Limb (tissue), 2 donors: ENCODE measurements at regions not wholly inside any gene's neighbourhood (a gene's known extent, or its start where the extent isn't known, plus 50 kb on each side); places are given as distances from the start of the nearest gene placed in this dataset.
A peak's percentile ranks its signal among the peaks of the same experiment; 100 is the strongest.
"Not testable (repeated sequence)": the region's sequence is repeated elsewhere in the genome, so short reads cannot be mapped to it uniquely, and the experiment has no call there.

Experiments used
- DNase-seq, 2 donors: peaks; one replicate each; pipeline ENCODE4 v3.0.0-alpha.2; 2016; ENCODE audit errors: extremely low spot score in 2 of 2

DNA sequence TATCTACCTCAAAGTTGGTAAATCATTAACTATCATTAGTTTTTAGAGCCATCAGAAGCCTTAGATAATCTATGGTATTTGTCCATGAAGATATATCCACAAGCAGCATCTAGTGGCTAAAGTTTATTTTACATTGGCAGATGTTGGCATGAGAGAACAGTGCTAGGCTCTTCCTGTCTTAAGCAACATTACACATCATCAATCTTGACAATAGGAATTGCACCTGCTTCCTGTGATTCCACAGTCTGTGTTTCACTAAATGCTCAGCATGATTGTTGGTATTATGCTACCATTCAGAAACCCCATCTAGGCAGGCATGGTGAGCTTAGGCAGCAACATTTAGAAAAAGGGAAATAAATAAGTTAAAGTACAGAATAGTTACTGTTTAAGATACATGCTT, 246.6 kb downstream of the SLCO4C1 start:
- no peak for DNase-seq

DNA sequence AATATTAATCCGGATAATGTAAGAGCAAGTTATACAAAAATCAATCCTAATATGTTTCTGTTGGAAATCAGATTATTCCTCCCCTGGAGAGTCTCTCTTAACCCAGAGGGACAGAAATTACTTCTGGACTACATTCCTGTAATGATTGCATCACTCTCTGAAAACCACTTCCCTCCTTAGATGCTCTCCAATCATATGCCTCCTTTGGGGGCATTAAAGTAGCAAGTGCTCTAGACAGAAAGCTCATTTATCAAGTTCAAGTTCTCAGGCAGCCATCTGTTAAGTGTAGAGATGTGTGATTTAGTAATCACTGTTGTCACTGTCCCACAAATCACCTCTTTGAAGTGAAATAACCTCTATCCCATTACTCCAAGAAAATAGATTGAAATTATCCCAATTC, 247.1 kb downstream of the SLCO4C1 start:
- no peak for DNase-seq

DNA sequence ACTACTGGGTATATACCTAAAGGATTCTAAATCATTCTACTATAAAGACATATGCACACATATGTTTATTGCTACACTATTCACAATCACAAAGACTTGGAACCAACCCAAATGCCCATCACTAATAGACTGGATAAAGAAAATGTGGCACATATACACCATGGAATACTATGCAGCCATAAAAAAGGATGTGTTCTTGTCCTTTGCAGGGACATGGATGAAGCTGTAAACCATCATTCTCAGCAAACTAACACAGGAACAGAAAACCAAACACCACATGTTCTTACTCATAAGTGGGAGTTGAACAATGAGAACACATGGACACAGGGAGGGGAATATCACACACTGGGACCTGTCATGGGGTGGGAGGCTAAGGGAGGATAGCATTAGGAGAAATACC, 249.0 kb downstream of the SLCO4C1 start:
- DNase-seq = not testable (repeated sequence)

DNA sequence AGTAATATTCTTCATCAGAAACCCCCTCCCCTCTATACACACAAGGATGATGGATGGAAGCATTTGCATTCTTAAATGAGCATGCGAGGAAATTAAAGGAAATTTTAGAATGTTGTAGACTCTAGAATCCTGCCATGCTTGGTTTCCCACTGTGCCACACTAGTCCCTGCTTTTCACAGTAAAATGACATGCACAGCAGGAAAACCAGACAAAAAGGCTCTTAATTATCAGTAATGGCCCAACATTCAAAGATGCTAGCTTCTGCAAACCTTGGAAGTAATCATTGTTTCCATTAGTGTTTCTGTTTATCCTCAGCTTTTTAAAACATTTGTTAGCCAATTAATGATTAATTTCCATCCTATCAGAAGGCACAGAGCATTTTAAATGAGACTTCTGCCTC, 255.8 kb downstream of the SLCO4C1 start:
- DNase-seq = no peak

DNA sequence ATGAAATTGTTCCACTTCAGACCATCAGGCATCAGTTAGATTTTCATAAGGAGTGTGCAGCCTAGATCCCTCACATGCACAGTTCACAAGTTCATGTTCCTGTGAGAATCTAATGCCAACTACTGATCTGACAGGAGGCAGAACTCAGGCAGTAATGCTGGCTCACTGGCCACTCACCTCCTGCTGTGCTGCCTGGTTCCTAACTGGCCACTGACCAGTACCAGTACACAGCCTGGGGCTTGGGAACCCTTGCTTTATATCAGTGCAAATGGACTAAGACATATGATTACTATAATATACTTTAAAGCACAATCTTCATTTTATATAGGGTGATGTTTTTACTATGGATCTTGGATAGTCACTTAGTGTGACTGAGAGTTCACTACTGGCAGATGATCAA, 259.2 kb downstream of the SLCO4C1 start:
- no peak for DNase-seq

DNA sequence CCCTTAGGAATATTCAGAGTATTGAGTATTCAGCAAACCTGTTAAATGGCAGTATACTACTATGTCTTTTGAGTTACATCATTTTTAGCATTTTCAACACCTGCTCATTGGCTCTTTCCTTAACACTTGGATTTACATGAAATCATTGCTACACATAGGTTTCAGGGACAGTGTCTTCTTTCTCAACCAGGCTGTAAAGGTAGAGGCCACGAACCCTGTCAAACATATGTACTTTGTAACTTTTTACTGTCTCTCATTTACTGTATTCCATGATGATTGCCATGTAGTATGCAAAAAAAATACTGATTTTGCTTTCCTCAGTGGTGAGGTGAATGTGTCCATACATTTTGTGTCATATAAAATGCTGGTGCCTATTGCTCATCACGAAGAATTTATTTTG, 264.4 kb downstream of the SLCO4C1 start:
- DNase-seq = no peak

DNA sequence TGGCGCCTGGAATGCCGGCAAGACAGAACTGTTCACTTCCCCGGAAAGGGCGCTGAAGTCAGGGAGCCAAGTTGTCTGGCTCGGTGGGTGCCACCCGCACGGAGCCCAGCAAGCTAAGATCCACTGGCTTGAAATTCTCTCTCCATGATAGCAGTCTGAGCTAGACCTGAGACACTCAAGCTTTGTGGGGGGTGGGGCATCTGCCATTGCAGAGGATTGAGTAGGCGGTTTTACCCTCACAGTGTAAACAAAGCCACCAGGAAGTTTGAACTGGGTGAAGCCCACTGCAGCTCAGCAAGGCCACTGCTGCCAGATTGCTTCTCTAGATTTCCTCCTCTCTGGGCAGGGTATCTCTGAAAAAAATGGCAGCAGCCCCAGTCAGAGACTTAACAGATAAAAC, 277.4 kb downstream of the SLCO4C1 start:
- DNase-seq = no peak

DNA sequence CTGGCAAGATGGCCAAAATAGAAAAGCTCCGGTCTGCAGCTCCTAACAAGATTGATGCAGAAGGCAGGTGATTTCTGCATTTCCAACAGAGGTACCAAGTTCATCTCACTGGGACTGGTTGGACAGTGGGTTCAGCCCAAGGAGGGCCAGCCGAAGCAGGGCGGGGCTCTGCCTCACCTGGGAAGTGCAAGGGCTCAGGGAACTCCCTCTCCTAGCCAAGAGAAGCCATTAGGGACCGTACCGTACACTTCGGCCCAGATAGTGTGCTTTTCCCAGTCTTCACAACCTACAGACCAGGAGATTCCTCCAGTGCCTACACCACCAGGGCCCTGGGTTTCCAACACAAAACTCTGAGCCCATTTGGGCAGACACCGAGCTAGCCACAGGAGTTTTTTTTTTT, 277.8 kb downstream of the SLCO4C1 start:
- no peak for DNase-seq

DNA sequence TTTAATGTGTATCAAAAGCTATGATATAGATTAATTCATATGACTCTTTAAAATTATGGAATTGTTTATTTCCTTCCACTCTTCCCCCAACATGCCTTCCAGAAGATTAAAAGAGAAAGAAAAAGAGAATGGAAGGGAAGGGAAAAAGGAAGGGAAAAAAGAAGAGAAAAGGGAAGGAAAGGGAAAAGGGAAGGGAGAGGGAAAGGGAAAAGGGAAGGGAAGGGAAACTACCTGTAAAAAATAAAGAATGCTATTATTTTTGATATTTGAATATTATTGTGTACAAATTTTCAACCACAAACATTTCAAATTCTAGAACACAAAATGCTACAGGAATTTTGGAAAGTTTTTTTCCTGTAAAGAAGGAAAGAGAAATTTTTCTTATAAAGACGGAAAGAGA, 281.7 kb downstream of the SLCO4C1 start:
- no peak for DNase-seq

DNA sequence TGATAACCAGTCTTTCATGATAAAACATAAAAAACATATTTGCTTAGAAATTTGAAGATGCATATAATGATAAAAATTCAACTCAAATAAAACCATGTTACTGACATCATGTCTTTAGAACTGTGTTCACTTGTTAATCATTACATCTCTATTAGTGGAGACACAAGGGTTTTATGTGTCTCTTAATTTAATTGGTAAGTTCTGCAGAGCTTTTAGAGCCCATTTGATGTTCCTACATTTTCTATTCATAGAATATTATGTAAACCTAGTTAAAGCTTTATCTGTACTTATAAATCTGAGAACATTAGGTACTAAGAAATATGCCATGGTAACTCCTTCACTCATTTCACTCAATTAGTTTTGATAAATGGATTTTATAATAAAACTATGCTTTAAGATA, 285.4 kb downstream of the SLCO4C1 start:
- no peak for DNase-seq

DNA sequence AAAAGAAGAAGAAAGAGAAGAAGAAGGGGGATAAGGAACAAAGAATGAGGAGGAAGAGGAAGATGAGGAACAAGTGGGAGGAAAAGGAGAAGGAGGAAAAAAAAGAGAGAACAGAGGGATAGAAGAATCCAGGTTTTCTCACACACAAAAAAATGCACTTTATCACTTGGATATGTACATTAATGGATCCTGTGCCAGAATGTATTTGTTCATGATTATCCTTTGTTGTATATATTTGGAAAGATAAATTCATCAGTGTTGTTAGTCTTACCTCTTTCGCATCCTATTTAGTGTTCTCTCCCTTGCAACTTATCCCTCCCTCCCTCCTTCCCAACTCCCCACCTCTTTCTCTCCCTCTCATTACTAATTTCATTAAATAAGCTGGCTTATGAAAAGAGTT, 298.8 kb downstream of the SLCO4C1 start:
- DNase-seq = no peak

DNA sequence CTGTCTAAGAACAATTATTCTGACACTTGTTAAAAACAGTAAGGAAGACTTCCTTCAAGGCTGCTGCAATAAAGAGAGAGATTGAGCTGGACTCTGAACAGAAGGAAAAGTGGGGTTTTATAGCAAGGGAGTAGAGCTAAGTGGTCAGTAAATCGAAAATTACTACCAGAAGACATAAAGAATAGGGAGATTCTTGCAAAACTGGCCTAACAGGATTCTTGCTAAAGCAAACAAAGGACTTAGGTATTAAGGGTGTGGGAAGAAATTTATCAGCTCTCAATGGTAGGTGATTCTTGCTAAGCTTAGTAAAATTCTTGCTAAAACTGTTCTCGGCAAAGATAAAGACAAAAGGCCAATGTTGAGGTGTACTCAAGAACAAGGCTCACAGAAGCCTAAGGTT, 300.5 kb downstream of the SLCO4C1 start:
- DNase-seq = no peak

DNA sequence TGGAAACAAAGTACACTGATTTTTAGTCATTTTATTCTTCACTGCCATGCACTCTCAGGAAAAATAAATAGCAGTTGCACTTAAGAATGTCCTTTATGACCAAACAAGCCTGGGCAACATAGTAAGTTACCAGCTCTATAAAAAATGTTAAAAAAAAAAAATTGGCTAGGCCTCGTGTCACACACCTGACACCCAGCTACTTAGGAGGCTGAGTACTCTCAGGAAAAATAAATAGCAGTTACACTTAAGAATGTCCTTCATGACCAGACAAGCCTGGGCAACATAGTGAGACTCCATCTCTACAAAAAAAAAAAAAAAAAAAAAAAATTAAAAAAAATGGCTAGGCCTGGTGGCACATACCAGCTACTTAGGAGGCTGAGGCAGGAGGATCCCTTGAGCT, 304.6 kb downstream of the SLCO4C1 start:
- no peak for DNase-seq

DNA sequence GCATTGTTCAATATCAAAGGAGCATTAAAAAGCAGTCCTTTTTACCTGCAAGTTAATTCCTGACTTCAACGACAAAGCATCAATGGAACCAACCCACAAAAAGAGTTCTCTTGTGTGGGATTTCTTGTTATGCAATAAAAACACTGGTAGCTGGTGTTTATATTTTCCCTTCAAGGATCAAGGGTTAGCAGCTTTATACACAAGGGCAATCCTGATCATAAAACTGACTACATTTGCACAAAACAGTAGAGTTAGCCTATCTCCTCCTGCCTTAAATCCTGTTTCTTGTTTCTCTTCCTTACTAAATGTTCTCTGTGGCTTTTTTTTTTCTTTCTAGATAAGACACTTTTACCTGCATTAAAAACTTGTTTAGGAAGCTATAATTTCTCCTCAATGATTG, 306.4 kb downstream of the SLCO4C1 start:
- no peak for DNase-seq

DNA sequence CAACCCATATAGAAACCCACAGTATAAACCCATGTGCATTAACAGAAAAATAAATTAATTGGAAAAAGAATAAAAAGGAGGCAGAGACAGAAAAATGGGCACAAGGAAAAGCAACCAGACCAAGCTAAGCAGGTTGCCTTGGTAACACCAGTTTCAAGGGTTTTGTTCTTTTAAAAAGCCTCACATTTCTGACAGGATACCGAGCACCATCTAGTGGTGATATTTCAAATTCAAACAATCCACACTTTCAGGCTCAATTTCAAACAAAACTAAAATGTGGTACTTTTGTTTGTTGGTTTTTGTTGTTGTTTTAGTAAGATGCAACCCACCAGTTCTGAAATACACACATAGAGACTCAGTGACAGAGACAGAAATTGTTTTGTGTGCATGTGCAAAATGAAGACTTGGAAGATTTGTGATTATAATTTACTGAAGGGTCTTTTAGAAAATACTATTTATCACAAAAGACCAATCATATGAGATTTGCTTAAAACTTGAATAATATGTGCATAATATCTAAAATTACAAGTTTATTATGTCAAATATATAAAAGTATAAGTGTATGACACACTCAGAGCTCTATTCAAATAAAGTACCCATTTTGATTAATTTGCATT, 318.2 kb downstream of the SLCO4C1 start:
- DNase-seq = peak in 1 of 2 donors; percentile 75

DNA sequence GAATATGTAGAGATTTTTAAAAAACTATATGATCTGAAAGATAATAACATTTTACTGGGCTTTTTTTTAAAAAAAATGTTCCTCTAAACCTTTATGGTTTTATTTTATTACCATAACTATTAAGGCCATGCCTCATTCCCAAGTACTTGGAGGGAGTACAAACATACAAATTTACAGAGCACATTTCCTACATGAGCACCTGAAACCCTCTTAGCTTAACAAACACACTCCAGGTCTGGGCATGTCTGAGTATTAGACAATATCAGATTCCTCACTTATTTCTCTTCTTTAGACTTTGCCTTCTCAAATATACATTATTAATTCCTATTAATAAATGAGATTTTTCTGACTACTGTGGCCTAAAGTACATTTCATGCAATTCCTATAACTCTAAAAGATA, 319.2 kb downstream of the SLCO4C1 start:
- no peak for DNase-seq

DNA sequence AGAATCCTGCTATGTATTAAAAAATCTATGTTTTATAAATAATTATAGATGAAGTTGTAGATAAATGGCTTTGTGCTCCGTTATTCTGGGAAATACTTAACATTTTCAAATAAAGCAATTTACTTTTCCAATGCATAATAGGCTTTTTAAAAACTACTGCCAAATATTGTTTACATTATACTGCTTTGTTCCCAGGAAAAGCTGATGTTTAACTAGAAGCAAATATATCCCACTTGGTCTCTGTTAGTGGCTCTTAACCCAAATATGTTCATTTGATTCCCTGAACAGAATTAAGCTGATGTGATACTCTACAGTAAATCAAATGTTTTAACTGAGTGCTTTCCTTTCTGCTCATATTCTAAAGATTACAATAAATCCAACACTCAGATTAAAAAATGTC, 326.3 kb downstream of the SLCO4C1 start:
- DNase-seq = no peak

DNA sequence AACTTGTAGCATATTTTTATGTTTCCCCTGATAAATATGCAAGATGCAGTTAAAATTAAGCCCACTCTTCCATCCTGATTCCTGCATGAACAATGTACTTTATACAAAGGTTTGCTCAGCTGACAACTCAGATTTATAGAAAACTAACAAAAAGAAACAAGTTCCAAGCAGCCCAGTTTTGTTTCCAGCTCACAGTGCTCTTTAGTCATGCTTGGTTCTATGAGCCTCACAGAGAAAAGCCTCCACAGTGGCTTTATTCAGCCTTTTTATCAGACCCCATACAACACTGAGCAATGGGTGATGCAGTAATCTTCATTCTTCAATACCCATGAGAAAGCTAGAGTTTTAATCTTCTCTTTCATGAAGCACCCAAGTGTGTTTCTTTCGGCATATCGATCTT, 329.6 kb downstream of the SLCO4C1 start:
- DNase-seq = no peak

DNA sequence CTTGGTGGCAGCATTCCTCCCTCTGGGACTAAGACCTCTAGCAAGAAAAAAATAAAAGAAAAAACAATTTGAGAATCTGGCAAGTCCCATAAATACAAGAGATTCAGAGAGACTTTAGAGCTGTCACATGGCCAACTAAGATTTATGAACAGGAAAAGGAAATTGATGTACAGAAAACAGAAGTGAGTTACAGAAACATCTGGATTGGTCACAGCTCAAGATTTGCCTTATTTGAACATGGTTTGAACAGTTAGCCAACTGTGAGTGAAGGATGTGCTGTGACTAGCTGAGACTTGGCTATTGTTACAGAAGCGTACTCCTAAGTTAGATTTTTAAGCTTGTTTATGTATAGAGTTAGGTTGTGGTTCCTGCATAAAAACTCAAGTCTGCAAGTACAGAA, 340.2 kb downstream of the SLCO4C1 start:
- DNase-seq = no peak

DNA sequence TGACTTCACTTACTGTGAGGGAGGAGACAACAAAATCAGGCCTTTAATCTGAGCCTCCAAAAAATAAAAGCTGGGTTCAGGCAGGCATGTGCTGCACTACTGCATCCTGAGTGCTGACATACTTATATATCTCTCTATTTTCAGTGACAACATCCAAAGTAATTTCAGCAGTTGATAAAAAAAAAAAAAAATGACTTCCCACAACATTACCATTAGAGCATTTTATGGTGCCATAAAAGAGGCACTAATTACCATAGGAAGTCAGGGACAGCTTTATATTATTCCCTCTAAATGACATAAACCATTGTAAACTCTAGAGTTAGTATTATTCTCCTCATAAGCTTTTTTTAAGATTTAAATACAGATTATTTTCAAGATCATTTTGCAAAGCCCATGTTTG, 346.1 kb downstream of the SLCO4C1 start:
- DNase-seq = no peak

DNA sequence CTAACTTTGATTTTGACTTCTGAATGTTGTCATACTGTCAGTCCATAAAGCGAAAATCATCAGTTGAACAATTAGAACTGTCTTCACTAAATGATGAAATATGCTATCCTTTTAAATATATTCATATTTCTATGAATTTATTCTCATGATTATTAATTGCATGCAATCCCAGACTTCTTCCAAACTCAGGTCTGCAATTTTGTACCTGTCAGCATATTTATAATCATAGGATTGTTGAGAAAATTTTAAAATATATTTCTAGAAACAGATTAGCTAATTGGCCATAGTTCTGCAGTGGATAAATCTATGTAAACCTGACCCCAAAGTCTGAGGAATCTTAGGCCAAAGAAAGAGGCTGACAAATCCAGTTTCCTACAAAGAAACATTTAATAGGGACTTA, 347.5 kb downstream of the SLCO4C1 start:
- DNase-seq = no peak

DNA sequence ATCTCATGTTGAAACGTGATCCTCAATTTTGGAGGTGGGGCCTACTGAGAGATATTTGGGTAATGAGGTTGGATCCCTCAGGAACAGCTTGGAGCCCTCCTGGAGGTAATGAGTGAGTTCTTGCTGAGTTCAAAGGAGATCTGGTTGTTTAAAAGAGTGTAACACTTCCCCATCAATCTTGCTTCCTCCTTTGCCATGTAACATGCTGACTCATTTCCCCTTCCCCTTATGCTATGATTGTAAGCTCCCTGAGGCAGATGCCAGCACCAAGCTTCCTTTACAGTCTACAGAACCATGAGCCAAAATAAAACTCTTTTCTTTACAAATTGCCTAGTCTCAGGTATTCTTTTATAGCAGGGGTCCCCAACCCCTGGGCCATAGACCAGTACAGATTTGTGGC, 352.3 kb downstream of the SLCO4C1 start:
- DNase-seq = no peak

DNA sequence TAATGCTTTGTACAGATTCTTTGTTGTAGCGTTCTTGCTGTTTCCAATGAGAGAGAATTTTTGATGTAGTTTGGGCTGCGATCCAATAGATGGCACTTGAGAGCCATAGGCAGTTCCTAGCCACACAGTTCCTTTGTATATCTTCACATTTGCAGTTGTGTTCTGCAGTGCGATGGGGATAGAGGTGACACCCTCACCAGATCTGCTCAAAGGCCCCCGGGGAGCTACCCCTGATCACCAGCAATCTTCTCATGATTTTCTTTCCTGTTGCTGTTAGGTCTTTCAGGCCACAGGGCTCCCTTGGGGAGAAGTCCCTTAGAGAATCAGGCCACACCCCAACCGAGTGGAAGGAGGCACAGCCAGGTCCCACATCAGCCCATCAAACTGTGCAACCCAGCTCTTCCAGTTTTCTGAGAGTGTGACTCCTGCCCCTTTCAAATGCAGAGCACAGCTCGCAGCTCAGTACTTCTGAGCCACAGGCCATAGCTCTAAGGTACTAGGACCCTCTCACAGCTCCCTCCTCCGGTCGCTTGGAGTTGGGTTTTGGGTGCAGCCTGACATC, 353.7 kb downstream of the SLCO4C1 start:
- peak; percentile 13 to 27 for DNase-seq

DNA sequence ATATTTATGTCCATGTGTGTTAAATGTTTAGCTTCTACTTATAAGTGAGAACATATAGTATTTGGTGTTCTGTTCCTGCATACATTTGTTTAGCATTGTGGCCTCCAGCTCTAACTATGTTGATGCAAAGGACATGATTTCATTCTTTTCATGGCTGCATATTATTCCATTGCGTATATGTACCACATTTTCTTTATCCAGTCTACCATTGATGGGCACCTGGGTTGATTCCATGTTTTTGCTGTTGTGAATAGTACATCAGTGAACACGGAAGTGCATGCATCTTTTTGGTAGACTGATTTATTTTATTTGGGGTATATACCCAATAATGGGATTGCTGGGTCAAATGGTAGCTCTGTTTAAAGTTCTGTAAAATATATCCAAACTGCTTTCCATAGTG, 359.0 kb downstream of the SLCO4C1 start:
- no peak for DNase-seq
